HPDE6-E6E7 (cell line): ENCODE measurements at regions not wholly inside any gene's neighbourhood (a gene's known extent, or its start where the extent isn't known, plus 50 kb on each side); places are given as distances from the start of the nearest gene placed in this dataset.
"Not testable (repeated sequence)": the region's sequence is repeated elsewhere in the genome, so short reads cannot be mapped to it uniquely, and the experiment has no call there.

Source experiments
- DNase-seq: peaks from one replicate; pipeline ENCODE4 v3.0.0; 2011; ENCODE audit warnings: missing footprints; ENCODE audit errors: extremely low spot score

GRCh38 chr18:46179306-46179705 lies 75.1 kb downstream of the HAUS1 start:
- DNase-seq, result no peak

- no peak for DNase-seq
These were observed 78.6 kb downstream of the HAUS1 start for GRCh38 chr18:46182633-46183358.

GRCh38 chr18:46184296-46184695 lies 80.1 kb downstream of the HAUS1 start:
- DNase-seq, result not testable (repeated sequence)

DNA sequence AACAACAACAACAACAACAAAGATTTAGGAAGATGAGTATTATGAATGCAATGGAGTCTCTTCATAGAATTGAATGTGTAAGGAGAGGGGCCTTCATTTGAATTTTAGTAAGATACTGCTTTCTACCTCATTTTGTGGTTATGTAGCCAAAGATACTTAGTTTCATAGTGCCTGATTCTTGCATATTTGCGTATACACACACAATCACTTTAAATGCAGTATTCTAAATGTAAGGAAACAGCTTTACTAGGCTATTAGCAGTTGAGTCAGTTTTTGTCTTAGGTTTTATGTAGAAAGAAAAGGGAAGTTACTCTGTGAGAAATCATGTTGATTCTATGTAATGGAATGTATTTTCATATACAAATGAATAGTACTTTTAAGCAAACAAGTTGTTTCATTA lies 80.5 kb downstream of the HAUS1 start:
- DNase-seq, result no peak

GRCh38 chr18:46190667-46191066 lies 86.5 kb downstream of the HAUS1 start:
- no peak for DNase-seq

DNA sequence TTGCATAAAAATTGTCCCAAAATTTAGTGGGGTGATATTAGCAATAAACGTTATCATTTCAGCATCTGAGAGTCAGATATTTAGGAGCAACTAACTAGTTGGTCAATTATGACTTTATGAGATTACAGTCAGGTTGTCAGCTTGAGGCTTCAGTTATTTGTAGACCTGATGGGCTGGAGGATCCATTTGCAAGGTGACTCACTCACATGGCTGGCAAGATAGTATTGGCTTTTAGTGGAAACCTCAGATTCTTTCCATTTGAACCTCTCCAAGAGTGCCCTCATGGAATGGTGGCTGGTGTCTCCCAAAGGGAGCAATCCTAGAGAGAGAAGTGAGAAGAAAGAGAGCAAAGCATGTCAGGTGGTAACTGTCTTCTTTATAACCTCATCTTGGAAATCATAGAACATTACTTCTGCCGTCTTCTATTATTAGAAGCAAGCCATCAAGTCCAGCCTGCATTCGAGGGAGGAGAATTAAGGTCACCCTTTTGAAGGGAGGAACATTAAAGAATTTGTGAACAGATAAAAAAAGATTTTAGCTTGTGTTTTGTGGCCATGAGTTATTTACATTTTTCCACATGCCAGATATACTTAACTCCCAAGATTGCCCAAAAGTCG lies 92.5 kb downstream of the HAUS1 start:
- DNase-seq, result no peak

DNA sequence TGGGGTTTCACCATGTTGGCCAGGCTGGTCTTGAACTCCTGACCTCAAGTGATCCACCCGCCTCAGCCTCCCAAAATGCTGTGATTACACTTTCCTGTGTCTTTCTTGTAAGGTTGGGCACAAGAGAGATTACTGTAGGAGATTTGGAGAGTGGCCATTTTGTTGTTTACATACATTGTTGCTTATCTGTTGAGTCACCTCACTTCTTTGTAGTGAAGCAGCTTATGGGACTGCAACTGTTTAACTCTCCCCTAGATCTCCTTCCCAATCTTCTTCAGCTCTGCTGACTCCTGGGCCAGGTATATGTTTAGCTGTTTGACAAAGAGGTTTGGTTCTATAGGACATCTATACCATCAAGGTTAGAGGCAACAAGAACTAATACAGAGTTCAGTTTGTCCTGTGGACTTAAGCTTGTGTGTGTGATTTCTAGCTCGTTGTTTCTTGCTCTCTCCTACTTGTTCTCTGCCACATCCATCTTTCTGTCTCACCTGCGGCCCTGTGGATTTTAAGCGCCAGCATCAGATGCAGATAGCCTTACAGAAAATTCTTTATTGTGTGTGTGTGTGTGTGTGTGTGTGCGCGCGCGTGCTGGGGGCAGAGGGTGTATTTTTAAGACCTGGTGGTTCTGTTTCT lies 95.4 kb downstream of the HAUS1 start:
- DNase-seq, result peak; percentile 21

GRCh38 chr18:46200178-46201055 lies 96.2 kb downstream of the HAUS1 start:
- DNase-seq, result not testable (repeated sequence)

DNA sequence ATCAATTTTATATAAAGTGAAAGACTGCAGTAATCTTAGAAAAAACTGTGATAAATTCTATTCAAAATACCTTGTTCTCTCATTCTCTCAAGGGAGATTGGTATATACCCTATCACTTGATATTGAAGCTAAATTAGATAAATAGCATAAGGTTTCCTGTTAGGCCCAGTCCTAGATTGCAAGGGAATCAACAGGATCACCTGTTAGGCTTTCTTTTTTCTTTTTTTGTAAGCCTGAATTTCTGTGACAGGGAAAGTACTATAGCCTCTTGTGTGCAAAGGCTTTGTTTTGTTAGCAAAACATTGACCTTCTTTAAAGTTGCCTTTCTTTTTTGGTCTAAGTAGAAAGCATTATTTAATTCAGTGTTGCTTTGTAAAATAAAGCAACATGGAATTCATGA lies 100.0 kb downstream of the HAUS1 start:
- DNase-seq, result no peak

- DNase-seq, result no peak
These were observed 103.8 kb downstream of the HAUS1 start for GRCh38 chr18:46207985-46208384.

DNA sequence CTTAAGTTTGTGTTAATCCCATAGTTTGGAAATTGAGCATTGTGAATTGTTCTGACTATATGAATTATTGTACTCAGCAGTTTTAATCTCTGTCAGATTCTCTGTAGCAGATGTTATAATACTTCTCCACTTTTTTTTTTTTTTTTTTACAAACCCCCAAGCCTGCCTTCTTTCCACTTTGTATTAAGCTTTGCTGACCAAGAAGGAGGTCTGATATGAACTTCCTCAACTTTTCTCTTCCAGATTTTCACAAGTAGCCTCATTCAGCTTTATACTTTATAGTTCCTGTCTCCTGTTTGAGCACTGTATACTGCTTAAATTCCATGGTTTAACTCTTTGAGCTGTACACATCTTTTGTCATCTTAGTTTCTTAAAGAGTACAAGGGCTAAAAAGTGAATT lies 105.0 kb downstream of the HAUS1 start:
- no peak for DNase-seq

DNA sequence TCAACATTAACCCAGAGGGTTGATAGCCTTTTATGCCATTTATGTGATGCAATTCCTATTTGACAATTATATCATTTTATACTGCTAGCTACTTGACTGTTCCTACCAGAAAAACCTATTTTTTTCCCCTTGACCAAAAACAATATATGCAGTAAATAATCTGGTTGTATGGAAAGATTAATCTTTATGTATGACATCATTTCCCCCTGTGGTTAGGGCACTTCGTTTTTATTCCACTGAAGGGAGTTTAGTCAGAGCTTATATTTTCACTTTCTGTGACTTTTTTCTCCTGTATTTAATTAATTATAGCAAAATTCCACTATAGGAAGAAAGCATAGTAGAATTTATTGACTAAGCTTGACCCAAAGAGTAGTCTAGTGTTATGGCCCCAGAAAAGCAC lies 107.6 kb downstream of the HAUS1 start:
- DNase-seq, result no peak

DNA sequence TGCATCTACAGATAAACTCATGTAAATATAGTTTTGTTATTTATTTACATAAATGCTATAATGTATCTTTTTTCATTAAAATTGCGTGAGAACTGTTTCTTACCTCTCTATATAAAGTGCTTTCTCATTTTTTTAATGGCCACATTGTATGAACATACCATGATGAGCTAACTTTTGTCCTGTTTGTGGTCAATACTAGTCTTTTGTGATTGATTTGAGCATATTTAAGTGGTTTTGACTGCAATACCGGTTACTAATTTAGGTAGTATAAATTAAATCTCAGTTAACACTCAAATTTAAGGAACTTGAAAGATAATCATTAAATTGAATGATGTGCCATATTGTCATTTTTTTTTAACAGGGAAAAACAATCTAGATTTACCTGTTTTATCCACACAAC lies 108.2 kb downstream of the HAUS1 start:
- DNase-seq, result no peak

DNA sequence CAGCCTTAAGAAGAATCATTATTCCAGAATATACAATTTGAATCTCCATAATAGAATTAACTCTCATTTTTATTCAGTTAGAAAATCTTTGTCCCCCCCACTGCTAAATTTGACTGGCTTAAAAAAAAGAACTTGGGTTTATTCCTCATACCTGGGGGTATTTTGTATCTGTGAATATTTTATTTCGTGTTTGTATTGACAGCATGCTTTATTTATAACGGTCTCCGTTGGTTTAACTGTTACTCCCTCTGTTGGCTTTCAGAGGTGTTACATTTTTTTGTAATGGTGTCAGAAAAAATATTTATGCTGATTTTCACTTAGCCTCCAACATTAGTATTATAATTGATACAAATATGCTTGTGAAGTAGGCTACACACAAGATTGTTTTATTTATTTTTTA lies 109.1 kb downstream of the HAUS1 start:
- DNase-seq, result peak; percentile 19

- DNase-seq, result no peak
These were observed 110.2 kb downstream of the HAUS1 start for GRCh38 chr18:46214435-46214834.

- no peak for DNase-seq
These were observed 111.9 kb downstream of the HAUS1 start for GRCh38 chr18:46215902-46216723.

- peak; percentile 14 for DNase-seq
These were observed 115.9 kb downstream of the HAUS1 start for GRCh38 chr18:46220116-46220515.

- DNase-seq, result no peak
These were observed 117.9 kb downstream of the HAUS1 start for GRCh38 chr18:46222093-46222492.

GRCh38 chr18:46222710-46223360 lies 118.7 kb downstream of the HAUS1 start:
- DNase-seq, result no peak

DNA sequence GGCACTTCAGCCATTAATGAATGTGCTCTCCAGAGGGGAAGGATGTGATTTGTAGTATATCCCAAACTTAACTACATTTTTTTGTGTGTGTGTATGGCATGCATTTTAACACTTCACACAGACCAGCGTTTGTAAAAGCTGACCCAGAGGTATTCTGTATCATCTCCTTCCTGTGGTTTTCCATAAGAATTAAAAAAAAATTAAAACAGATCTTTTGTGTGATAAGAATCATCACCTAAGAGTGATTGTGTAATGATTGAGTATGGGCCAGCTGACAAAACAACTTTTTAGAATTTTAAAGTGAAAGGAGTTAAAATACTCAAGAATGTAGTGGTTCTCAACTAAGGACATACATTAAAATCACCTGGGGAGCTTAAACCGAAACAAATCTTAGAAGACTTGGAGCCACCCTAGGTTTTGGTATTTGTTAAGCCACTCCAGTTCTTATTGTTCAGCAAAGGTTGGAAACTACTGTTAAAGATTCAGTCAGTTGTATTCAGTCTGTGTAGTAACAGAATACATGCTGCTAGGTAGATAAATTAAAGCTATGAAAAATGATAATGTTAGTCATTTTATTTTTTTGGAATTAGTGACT lies 120.1 kb downstream of the HAUS1 start:
- DNase-seq, result no peak
